ENCODE measurements at regions not wholly inside any gene's neighbourhood (a gene's known extent, or its start where the extent isn't known, plus 50 kb on each side); places are given as distances from the start of the nearest gene placed in this dataset.

GRCh38 chr7:84336766-84337165 is 142.2 kb upstream of the SEMA3A start:
- no peak for TF ChIP-seq CTCF (IDR thresholded peaks at IDR 0.05)
- no peak for TF ChIP-seq EZH2 (IDR thresholded peaks at IDR 0.05)
- TF ChIP-seq EZH2phosphoT487 (IDR thresholded peaks at IDR 0.05): no peak

All from neural progenitor cell (in vitro differentiated cells).